ENCODE measurements at regions not wholly inside any gene's neighbourhood (a gene's known extent, or its start where the extent isn't known, plus 50 kb on each side); places are given as distances from the start of the nearest gene placed in this dataset.

DNA sequence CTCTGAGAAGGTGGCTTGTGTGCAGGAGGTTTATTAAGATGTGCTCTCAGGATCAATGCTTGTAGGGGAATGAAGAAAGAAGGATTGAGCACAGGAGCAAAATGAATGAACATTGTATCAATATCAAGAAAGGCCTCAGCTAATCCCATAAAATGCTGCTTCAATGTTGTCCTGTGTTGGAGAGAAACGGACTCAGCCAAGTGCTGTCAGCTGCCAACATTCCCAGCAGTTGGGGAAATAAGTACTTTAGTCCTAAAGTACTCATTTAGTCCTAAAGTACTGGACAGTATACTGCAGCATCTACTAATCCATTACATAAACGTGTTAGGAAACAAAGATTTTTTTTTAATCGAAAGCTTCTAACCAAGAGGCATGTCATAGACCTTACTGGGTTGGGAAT, 255.9 kb downstream of the SEC23A start:
- DNase-seq (ENCODE audit: low spot score) = no peak

DNA sequence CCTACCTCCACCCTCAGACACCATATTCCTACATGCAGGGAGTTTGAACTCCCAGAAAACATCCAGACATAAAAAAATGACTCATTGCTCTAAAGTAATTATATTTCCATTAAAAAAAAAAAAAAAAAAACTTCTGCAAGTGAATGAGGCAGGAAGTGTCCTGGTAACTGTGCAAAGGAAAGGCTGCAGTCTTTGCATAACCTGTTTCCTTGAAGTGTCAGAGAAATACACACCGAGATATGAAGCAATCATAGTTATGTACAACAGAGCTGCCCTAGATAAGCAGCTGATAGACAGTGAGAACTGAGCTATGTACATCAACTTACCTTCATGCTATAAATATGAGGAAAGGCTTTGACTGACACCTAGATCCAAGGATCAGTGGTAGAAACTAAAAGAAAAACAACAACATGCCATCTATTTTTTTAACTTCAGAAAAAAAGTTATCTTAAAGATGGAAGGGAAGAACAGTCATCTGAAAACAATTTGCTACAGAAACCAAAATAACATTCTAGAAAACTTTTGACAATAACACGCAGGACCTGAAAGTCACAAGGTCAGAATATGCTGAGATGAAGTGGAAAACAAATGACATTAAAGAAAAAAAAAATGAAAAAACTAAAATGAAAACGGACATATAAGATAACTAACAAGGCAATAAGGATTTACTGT, 263.2 kb downstream of the SEC23A start:
- DNase-seq (ENCODE audit: low spot score) = no peak

DNA sequence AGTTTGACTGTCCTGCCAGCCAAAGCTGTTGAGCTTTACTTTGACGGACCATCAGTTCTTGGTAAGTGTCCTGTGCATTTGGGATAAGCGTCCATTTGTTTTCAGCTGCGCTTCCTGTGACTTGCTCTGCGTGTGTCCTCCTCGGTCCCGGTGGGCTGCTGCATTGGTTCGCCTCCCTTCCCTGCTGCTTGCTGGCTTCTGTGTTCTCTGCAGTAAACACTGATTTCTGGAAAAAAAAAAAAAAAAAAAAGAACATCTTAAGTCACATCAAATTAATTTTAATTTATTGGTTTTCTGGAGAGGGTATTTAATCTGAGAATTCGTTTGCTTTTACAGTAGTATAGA, 264.1 kb downstream of the SEC23A start:
- no peak for DNase-seq (ENCODE audit: low spot score)

DNA sequence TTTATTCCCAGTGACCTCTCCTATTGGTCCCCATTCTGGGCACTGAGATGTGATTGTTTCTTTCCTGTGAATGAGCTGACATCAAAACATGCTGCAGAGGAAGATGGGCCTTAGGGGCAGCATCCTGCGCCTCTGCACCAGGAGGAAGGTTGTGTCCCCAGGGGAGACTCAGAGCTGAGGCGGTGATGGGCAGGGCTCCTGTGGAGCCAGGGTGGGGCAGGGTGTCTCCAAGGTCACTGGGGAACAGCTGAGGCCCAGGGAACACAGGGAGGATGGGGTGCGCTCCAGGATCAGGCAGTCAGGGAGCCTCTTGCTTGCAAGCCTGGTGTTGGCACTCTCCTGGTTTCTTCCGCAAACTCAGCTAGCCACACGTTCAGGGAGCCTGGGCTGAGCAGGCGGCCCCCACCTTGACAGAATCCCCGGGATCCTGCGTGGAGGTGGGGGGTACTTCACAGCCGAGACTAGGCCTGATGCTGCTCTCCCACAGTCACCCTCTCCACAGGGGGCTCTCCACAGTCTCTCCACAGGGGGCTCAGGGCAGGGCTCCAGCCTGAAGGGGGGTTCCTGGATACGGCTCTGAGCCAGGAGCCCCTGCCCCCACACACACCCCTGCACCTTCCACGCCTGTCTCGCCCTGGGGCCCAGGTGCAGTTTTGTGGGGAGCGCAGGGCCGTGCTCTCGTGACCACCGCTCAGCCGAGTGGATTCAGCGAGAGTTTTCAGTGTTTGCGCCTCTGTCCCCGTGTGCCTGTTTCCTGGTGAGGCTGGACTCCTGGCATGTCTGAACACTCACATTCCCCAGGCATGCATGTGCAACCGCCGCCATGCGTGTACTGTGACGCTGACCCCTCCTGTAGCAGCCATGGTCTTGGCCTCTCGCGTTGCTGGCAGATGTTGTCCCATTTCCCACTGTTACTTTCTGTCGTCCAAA, 264.7 kb downstream of the SEC23A start:
- DNase-seq (ENCODE audit: low spot score) = no peak

DNA sequence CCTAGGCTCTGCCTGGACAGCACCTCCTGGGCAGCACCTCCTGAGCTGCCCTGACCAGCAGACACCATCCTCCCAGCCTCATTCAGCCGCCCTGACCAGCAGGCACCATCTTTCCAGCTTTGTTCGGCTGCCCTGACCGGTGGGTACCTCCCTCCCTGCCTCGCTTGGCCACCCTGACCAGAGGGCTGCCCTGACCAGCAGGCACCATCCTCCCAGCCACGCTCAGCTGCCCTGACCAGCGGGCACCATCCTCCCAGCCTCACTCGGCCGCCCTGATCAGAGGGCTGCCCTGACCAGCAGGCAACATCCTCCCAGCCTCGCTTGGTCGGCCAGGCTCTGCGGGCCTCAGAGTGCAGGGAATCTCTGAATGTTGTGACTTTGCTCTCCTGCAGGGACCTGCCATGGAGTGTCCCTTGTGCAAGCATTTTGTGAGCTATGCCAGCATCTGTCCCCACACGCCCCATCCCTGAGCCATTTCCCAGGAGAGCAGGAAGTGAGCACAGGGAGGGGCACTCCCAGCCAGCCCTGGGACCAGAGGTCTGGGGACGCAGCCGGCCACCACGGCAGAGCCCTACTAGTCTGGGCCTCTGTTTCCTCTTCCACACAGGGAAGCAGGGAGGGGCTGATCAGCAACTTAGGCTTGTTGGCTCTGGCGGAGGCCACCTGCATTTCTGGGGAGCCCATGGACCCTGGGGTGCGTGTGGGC, 265.5 kb downstream of the SEC23A start:
- DNase-seq (ENCODE audit: low spot score) = no peak

DNA sequence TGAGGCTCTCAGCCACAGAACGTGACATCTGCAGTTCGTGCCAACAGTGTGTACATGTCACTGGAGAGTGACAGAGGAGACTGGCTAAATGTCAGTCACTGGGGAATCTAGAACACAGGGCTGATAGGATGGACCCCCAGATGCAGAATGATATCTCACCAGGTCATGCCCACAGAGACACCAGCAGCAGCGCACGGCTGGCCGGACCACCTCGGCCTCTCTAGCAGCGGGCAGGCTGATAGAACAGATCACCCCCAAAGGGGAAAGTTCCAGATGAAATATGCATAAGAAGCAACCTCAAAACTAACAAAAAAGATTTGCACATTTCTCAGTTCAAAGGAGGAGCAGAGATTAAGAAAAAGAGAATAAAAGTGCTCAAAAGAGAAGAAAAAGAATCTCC, 266.5 kb downstream of the SEC23A start:
- no peak for DNase-seq (ENCODE audit: low spot score)

DNA sequence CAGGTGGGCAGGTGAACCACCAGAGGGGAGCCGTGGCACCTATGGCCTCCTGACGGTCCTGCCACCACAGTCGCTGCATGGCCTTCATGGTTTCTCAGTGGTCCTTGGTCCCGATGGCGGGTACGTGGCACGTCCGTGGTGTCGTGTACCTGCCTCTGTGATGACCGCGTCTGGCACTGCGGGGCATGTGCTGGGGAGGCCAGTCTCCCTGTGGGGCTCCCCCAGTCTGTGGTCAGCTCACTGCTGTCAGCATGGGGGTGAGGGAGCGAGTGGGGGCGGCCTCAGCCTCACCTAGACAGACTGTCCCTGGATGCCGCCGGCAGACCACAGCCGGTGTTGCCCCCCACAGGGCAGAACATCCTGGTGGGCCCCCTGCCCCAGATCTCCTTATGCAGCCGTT, 267.2 kb downstream of the SEC23A start:
- no peak for DNase-seq (ENCODE audit: low spot score)

DNA sequence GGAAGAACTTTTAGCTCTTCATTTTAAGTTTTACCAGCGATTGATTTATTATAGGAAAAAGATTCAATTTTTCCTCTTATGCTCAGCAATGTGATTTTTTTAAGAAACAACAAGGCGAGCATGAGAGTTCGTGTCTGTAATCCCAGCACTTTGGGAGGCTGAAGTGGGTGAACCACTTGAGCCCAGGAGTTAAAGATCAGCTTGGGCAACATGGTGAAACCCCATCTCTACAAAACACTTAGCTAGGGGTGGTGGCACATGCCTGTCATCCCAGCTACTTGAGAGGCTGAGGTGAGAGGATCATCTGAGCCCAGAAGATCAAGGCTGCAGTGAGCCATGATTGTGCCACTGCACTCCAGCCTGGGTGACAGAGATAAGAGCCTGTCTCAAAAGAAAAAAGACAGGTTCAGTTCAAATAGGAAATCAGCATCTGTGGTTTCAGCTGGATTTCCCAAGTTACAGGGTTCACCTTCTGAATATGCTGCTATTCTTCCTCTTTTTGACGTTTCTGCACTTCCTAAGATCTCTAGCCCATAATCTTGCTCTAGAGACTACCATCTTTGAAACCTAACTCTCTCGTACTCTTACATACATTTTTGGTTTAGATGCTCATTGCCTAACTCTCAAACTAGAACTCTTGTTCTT, 274.7 kb downstream of the SEC23A start:
- no peak for DNase-seq (ENCODE audit: low spot score)

DNA sequence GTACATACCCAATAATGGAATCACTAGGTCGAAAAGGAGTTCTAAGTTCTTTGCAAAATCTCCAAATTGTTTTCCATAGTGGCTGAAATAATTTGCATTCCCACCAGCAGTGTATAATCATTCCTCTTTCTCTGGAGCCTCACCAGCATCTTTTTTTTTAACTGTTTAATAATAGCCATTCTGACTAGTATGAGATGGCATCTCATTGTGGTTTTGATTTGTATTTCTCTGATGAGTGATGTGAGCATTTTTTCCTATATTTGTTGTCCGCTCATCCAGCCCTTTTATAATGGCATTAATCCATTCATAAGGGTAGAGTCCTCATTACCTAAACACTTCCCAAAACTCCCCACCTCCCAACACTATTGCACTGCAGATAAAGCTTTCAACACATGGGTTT, 278.3 kb downstream of the SEC23A start:
- no peak for DNase-seq (ENCODE audit: low spot score)

DNA sequence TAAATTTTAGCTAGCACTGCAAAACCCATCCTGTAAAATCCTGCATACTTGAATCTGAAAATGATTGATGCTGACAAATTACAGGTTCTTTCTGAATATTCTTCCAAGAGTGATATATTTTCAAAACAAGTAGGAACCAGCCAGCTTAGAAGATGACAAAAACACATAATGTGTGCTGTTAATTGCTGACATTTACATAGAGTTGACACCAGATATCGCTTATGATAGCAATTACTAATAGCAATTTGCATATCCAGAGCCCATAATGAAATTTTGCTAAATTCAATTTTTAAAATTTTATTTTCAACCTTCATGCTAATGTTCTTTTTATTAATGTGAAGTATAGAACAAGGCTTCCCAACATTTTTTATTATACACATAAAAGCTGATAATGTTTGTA, 284.5 kb downstream of the SEC23A start:
- DNase-seq (ENCODE audit: low spot score) = no peak

DNA sequence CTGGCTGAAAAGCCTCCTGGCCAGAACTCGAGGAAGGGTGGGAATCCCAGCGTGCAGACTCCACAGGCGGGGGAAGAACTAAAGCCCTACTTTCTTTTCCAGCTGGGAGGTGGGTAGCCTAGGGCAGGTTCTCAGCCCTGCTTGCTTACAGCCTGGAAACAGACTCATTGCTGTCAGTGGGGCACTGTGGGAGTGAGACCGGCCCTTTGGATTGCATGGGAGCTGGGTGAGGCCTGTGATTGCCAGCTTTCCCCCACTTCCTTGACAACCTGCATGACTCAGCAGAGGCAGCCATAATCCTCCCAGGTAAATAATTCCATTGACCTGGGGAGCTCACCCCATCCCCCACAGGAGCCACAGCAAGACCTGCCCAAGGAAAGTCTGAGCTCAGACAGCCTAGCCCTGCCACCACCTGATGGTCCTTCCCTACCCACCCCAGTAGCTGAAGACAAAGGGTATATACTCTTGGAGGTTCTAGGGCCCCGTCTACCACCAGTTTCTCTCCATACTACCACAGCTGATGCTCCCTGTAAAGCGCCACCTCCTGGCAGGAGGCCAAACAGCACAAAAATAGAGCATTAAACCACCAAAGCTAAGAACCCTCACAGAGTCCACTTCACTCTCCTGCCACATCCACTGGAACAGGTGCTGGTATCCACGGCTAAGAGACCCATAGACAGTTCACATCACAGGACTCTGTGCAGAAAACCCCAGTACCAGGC, 294.1 kb downstream of the SEC23A start:
- peak; percentile 14 for DNase-seq (ENCODE audit: low spot score)

DNA sequence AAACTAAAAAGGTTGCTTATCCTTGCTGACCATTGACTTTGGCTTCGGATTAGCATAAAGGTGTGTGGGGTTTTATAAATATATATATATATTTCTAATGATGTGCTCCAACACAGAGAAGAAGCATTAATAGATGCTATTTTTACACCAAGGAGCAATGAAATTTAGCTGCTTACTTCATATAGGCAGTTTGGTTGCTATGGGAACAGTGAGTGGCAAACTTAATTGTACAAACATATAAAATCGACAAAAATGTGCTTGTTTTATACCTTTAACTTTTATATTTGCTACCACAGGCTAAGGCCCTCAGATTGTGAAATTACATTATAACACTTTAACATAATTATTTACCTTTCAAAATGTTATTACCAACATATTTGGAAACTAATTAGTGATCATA, 303.4 kb downstream of the SEC23A start:
- no peak for DNase-seq (ENCODE audit: low spot score)

DNA sequence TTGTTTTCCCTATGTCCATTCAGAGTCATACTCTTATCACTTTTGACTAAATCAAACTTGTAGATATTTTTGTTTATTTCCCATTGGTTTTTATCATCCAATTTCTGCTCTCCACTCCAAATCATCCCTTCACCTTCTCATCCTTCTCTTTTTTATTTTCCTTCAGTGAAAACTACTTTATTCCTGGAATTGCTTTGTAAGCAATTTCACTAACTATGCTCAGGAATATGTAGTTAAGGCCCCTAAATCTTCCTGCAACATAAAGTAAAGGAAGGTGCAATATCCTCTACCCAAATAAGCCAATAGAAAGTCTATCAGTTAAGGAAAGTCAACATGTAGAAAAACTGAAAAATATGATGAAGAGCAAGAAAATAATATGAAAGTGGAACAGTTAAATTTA, 308.4 kb downstream of the SEC23A start:
- no peak for DNase-seq (ENCODE audit: low spot score)

DNA sequence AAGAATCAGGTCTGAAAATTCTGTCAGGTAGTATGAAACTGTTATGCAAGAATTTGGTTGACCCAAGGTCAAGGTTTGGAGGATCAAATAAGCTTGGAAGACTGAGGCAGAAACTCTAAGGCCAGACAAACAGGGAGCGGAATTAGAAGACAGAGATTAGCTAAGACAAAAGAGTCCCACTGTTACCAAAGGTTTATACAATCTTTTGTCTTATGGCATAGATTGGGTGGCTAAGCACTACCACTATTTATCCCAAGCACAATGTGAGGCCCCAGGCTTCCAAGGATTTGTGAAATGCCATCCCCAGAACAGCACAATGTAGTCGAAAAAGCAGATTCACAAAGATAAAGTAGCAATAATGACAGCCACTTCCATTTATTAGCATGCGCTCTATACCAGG, 311.2 kb downstream of the SEC23A start:
- DNase-seq (ENCODE audit: low spot score) = no peak

DNA sequence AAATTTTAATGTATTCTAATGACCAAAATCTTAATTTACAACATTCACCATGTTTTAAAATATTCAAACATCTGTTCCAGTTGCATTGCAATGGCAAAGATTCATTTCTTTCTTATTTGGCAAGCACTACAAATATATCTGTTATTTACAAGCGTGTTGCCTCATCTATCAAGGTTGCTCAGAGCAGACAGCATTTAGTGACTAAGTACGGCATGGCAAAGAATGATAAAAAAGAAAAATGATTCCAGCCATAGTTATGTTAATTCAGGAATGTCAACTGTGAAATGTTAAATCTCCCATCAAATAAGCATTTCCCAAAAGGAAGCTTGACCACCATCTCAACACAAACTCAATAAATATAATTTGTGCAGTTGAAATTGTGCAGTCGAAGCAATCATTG, 312.1 kb downstream of the SEC23A start:
- DNase-seq (ENCODE audit: low spot score) = no peak

DNA sequence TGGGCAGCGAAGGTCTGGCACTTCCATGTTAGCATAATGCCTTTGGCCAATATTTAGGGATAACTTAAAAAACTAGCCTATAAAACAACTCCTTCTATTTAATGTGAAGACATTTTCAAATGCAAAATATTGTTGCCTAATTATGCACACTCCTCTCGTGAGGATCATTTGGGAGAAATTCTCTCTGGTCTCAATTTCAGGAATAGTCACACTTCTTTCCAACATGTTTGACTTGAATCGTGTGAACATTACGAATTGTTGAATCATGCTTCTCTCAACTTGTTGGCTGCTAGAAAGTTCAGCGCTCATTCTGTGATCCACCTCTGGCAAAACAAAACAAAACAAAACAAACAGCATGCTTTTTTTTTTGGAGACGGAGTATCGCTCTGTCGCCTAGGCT, 313.2 kb downstream of the SEC23A start:
- DNase-seq (ENCODE audit: low spot score) = no peak

DNA sequence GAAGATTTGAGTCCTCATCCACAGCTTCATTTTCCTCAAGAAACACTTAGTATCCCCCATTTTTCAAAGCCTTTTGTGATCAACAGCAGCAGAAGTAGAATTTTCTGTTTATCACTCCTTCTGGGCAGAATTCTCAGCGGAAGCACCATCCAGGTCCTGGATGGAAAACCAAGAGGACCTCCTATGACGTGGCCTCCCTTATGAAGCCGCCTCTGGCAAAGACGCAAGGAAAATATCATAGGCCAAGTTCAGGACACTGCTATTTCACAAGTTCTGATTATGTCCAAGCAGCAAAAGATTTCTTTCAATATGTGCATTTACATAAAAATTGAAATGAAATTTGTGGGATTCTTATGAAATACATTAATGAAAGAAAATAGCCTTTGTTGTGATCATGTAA, 315.0 kb downstream of the SEC23A start:
- no peak for DNase-seq (ENCODE audit: low spot score)

DNA sequence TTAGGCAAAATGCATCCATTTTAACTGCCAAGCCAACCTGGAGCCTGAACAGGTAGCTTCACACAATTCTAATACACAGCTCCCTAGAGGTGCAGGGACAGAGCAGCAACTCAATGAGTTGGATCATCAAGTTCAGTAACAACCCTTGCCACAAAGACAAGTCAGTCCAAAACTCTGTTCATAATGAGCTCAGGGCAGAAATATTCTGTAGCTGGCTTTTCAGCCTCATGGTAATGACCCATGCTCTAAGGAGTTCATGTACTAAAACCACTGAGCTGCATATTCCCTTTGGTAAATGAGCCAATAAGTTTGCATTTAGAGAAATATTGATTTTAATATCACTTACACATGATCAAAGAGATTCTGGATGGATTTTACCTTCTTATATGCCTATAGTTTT, 316.1 kb downstream of the SEC23A start:
- no peak for DNase-seq (ENCODE audit: low spot score)

DNA sequence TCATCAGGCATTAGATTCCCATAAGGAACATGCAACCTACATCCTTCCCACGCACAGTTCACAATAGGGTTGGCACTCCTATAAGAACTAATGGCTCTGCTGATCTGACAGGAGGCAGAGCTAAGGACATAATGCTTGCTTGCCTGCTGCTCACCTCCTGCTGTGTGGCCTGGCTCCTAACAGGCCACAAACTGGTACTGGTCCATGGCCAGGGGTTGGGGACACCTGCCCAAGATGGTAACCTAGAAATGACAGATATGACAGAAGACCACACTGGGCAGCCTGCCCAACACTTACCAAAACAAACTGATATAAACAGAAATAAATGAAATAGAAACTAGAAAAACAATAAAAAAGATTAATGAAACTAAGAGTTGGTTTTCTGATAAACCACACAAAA, 325.6 kb downstream of the SEC23A start:
- no peak for DNase-seq (ENCODE audit: low spot score)

DNA sequence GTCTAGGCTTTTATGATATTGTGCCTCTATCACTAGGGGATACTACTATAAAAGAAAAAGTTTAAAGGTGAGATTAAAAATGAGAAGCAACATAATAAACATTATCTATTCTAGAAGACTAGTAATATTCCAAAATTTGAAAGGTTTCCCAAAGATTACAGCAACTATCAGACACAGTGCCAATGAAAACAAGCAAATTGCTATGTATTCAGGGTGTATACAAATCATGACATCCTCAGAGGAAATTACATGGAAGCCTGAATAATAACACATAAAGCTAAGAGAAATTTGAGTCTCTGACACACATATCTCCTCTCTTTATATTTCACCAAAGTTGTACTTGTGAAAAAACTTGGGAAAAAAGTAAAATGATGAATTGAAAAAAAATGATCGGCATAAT, 327.0 kb downstream of the SEC23A start:
- no peak for DNase-seq (ENCODE audit: low spot score)

DNA sequence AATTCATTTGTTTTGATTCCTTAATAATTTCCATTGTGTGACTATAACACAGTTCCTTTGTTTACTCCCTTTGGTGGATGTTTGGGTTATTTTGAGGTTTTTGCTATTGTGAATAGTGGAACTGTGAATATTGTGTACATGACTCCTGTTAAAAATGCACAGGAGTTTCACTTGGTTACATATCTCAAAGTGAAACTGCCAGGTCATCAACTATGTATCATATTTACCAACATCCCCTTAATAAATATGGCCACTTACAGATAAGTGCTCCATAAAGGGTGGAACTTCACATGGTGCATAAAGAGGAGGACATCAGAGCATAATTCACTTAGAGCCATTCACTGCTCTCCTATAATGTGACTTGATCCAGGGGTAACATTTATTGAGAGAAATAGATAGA, 328.9 kb downstream of the SEC23A start:
- no peak for DNase-seq (ENCODE audit: low spot score)

DNA sequence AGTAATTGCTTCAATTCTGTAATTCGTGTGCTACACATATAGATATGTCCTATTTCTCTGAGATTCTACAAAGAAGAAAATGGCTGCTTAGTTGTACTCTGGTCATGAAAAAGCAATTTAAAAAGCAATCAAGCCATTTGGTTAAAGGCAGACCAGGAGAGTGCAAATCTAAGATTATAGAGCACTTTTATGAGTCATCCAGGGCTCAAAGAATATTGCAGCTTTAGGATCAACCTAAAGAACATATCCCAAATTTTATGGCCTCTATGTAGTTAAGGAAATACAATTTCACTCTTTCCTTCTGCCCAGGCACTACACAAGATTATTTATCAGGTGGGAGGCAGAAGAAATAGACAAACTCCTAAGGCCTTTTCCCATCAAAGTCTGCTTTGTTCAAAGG, 332.8 kb downstream of the SEC23A start:
- DNase-seq (ENCODE audit: low spot score) = no peak

Data from SW480 (cell line).